A673 (cell line): ENCODE measurements at regions not wholly inside any gene's neighbourhood (a gene's known extent, or its start where the extent isn't known, plus 50 kb on each side); places are given as distances from the start of the nearest gene placed in this dataset.

Experiments
- EZH2 ChIP-seq: fragments of 200-600 bp; sonication (generic); IDR thresholded peaks from 2 replicates; pipeline ENCODE4 v1.6.1; 2017; ENCODE audit warnings: borderline replicate concordance, low read depth, mild to moderate bottlenecking, mixed read lengths, antibody characterized with exemption, low read length; ENCODE audit not compliant: poor library complexity, severe bottlenecking
- TF ChIP-seq, protein P1 (sequence below): fragments of 300-800, 200-600 bp; sonication (generic); conservative IDR thresholded peaks from 2 replicates; pipeline ENCODE4 v1.5.1; 2017; ENCODE audit warnings: low read depth, mild to moderate bottlenecking, antibody characterized with exemption, low read length, moderate library complexity, mixed read lengths

- TF ChIP-seq, protein P1, sequence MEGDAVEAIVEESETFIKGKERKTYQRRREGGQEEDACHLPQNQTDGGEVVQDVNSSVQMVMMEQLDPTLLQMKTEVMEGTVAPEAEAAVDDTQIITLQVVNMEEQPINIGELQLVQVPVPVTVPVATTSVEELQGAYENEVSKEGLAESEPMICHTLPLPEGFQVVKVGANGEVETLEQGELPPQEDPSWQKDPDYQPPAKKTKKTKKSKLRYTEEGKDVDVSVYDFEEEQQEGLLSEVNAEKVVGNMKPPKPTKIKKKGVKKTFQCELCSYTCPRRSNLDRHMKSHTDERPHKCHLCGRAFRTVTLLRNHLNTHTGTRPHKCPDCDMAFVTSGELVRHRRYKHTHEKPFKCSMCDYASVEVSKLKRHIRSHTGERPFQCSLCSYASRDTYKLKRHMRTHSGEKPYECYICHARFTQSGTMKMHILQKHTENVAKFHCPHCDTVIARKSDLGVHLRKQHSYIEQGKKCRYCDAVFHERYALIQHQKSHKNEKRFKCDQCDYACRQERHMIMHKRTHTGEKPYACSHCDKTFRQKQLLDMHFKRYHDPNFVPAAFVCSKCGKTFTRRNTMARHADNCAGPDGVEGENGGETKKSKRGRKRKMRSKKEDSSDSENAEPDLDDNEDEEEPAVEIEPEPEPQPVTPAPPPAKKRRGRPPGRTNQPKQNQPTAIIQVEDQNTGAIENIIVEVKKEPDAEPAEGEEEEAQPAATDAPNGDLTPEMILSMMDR, result no peak
- TF ChIP-seq EZH2, result no peak
Measured at GRCh38 chr7:46245586-46246111, 324.6 kb upstream of the IGFBP3 start.
